COLO668 (cell line): ENCODE measurements at regions not wholly inside any gene's neighbourhood (a gene's known extent, or its start where the extent isn't known, plus 50 kb on each side); places are given as distances from the start of the nearest gene placed in this dataset.
A peak's percentile ranks its signal among the peaks of the same experiment; 100 is the strongest.
"Not testable (repeated sequence)": the region's sequence is repeated elsewhere in the genome, so short reads cannot be mapped to it uniquely, and the experiment has no call there.

Experiments used
- DNase-seq: peaks from one replicate; lab custom pipeline; 2025; ENCODE audit not compliant: unreplicated experiment; lab: John Stamatoyannopoulos, UW

DNA sequence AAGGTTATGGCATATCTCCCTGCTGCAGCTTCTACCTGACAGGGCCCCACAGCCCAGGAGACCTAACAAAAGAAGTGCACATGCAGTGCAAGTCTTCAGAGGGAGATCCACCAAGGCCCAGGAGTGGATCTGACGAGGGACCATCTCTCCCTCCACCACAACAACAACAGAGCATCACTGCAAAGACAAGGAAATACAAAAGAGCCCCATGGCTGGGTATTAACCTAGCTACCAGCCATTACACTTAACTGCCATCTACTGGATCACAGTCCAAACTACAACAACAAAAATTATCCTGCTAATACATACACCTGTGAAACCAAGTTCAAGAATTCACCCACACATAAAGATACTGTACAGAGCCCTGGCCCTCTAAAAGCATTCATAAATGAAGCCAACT, 280.2 kb upstream of the SLC7A11 start:
- DNase-seq: no peak

- DNase-seq: no peak
These were observed 279.7 kb upstream of the SLC7A11 start for GRCh38 chr4:138521809-138522208.

GRCh38 chr4:138519436-138519835, 277.3 kb upstream of the SLC7A11 start:
- DNase-seq: no peak

DNA sequence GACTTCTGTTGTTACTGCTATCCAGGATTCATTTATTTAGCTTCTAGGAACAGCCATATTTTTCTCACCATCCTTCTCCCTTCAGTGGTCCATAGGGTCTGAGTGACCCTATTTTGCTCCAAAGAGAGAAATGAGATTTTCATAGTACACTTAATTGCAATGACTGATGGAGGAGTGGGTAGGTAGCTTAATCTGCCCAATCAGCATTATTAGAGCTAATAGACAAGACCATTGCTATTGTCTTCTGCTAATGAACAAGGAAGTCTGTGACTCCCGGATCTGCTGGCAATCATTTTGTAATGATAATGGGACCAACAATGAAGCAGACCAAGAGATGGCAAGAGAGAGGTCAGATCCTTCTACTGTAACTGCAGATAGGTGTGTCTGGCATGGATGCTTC, 271.4 kb upstream of the SLC7A11 start:
- no peak for DNase-seq

- no peak for DNase-seq
These were observed 270.6 kb upstream of the SLC7A11 start for GRCh38 chr4:138512756-138513155.

GRCh38 chr4:138510053-138510452, 267.9 kb upstream of the SLC7A11 start:
- no peak for DNase-seq

DNA sequence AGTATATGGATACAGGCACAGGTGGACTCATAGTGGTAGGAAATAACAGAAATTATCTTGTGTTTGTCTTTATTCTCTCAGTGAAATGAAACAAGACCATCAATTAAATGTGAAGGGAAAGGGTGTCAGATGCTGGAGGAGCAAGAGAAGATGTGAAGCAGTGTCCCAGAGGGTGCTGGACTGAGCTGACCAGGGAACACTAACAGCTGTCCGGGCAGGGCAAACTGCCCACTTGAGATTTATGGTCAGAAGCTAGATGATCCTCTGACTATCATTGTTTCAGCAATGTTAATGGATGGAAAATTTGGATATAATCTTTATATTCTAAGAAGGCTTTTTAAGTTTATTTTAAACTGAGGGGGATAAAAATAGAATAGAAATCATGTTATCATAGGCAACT, 267.2 kb upstream of the SLC7A11 start:
- DNase-seq: no peak

GRCh38 chr4:138507522-138507921, 265.4 kb upstream of the SLC7A11 start:
- DNase-seq: no peak

DNA sequence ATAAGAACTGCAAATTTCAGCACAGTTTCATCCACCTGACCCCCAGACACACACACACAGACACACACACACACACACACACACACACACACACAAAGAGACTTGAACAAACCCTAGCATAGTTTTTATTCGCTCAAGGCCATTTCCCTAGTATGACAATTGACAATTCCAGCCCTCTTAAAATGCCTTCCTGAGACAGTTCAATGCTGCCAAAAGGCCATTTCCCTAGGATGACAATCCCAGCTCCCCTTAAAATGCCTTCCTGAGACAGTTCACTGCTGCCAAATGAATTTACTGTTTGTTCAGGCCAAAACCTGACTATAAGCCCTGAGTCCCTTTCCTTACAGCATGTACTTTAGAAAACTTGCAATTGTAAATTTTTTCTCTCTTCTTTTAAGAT, 259.5 kb upstream of the SLC7A11 start:
- DNase-seq: no peak

DNA sequence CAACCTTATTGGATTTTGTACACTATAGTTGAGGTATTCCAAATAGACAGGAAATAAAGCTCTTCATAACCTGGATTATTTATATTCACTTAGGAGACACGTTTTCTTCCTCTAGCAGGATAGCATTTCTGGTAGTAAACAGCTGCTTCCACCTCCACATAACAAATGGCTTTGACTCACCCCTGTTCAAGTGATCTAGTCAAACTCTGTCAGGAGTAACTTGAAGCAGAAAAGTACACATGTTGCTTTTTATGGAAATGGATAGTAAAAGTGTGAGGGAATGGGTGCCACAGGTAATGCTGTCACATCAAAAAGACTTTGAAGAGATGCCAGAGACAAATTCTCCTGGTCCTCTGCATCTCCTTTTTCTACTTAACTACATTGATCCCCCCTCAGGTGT, 258.7 kb upstream of the SLC7A11 start:
- DNase-seq: no peak

DNA sequence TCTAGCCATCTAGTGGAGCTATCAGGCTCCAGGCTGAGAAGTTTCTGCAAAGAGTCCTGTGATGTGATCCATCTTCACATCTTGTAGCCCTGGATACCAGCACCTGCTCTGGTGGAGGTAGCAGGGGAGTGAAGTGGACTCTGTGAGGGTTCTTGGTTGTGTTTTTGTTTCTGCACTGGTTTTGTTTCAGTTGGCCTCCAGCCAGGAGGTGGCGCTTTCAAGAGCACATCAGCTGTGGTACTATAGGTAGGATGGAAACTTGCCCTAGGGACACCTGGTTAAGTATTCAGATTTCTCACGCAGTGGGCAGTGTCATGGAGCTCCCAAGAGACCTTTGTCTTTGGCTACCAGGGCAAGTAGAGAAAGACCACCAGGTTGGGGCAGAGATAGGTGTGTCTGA, 257.5 kb upstream of the SLC7A11 start:
- DNase-seq: peak; percentile 2

- DNase-seq: peak; percentile 11
These were observed 252.8 kb upstream of the SLC7A11 start for GRCh38 chr4:138494931-138495330.

- no peak for DNase-seq
These were observed 252.0 kb upstream of the SLC7A11 start for GRCh38 chr4:138494116-138494515.

GRCh38 chr4:138492176-138492575, 250.0 kb upstream of the SLC7A11 start:
- no peak for DNase-seq

DNA sequence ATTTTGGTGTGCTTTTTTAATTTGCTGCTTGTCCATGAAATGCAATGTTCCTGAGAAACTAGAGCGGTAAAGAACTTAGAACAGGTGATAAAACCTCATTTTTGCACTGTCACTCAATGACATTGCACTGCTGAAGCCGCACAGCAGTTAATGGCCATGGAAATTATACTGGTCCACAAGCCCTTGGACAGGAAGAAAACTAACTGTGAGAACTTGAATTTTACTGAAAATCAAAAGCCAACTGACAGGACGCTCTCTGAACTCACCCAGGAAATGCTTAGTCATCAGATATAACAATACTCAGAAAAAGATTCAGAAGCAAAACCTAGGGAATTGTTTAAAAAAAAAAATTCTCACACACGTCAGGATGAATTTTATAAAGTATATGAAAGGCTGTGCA, 246.4 kb upstream of the SLC7A11 start:
- no peak for DNase-seq

GRCh38 chr4:138487670-138488069, 245.5 kb upstream of the SLC7A11 start:
- no peak for DNase-seq

DNA sequence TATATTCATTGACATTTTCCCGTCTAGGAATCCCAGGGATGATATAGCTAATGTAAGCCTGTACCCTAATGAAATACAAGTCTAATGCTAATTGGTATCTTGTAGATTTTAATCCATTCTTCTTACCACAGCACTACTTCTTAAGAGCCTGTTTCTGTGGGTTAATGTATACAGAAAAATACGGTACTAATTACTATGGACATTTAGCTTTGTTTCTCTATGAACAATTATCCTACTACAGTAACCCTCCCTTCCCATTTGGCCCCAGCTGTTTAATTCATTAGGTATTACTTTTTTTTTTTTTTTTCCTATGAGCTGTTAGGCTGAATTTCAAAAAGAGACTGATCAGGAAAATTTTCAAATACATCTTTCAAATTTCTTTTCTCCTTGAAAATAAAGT, 245.1 kb upstream of the SLC7A11 start:
- no peak for DNase-seq

GRCh38 chr4:138485498-138485897, 243.3 kb upstream of the SLC7A11 start:
- no peak for DNase-seq

DNA sequence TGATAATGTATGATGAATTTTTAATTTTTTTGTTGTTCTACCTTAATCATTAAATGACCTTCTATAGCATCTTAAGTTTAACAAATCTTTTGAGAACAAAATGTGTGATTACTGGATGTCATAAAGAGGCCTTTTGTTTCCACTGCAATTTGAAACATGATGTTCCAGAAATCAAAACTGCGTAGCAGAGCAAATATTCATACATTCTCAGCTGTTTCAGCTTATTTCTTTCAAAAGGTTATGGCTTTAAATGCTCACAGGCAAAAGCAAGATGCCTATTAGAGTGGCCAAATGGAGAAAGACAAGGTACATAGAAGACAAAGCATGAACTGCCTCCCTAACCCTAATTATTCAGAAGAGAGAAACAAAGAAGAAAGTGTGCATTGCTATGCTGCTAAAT, 233.0 kb upstream of the SLC7A11 start:
- no peak for DNase-seq

- no peak for DNase-seq
These were observed 231.2 kb upstream of the SLC7A11 start for GRCh38 chr4:138473339-138473738.

DNA sequence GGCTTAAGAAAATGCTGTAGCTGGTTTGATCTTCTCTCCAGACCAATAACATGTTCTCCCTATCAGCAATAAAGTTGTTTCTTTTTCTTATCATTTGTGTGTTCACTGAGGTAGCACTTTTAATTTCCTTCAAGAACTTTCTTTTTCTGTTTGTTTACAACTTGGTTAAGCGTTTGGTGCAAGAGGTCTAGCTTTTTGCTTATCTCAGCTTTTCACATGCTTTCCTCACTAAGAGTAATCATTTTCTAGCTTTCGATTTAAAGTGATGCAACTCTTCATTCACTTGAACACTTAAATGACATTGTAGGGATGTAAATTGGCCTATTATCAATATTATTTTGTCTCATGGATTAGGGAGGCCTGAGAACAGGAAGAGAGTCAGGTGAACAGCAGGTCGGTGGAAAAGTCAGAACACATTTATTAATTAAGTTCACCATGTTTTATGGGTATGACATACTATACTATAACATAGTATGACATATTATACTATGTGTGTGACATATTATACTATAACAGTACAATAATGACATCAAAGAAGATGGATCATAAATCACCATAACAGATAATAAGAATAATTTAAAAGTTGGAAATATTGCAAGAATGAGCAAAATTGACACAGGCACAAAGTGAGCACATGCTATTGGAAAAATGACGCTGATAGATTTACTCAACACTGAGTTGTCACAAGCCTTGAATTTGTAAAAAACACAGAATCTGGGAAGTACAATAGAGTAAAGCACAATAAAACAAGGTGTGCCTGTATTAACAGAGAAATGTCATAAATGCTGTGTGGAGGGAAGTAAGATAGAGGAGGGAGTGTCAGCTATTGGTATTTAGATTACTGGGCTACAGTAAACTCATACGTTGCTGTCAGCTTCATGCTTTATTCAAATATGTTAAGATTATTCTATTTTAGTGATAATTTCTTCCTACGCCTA, 218.6 kb upstream of the SLC7A11 start:
- no peak for DNase-seq

GRCh38 chr4:138458751-138459150, 216.6 kb upstream of the SLC7A11 start:
- no peak for DNase-seq

DNA sequence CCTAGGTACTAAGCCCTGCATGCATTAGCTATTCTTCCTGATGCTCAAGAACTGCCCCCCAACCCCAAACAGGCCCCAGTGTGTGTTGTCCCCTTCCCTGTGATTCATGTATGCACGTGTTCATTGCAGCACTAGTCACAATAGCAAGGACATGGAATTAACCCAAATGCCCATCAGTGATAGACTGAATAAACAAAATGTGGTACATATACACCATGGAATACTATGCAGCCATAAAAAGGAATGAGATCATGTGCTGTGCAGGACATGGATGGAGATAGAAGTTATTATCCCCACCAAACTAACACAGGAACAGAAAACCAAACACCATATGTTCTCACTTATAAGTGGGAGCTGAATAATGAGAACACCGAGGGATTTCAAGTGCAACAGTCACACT, 214.2 kb upstream of the SLC7A11 start:
- DNase-seq: not testable (repeated sequence)
